ENCODE measurements at regions not wholly inside any gene's neighbourhood (a gene's known extent, or its start where the extent isn't known, plus 50 kb on each side); places are given as distances from the start of the nearest gene placed in this dataset.

- TF ChIP-seq POLR2A (IDR thresholded peaks at IDR 0.05) (no peak), CTCF (IDR thresholded peaks at IDR 0.05) (no peak)
Measured at GRCh38 chr1:55828044-55828443, 612.9 kb upstream of the USP24 start.
